ENCODE measurements at regions not wholly inside any gene's neighbourhood (a gene's known extent, or its start where the extent isn't known, plus 50 kb on each side); places are given as distances from the start of the nearest gene placed in this dataset.

GRCh38 chr9:38175423-38175822, 106.4 kb upstream of the SHB start:
- Histone ChIP-seq H3K4me2 (ENCODE audit: low read length) (no peak overlapping the region), H3K27ac (ENCODE audit: low read depth, low read length) (no peak overlapping the region), H3K9me2 (replicated peaks; ENCODE audit: control insufficient read depth, low read length) (no peaks in the 10 kb centered on the region), H3K4me1 (ENCODE audit: control insufficient read depth, low read length) (peaks cover 5% of the 10 kb centered on the region; the same call in 1 of the 2 replicates), H3K9me3 (ENCODE audit: control insufficient read depth, insufficient read depth, low read length) (peaks cover 3% of the 10 kb centered on the region; the same call in 1 of the 2 replicates), H3K27me3 (ENCODE audit: control insufficient read depth, low read length) (peaks cover 3% of the 10 kb centered on the region; the same call in 1 of the 2 replicates), H3F3A (ENCODE audit: control insufficient read depth, insufficient read depth) (no peaks in the 10 kb centered on the region), H4K20me1 (ENCODE audit: control insufficient read depth, insufficient read depth, low read depth, low read length) (no peaks in the 10 kb centered on the region), H3K36me3 (ENCODE audit: control insufficient read depth, low read length) (no peaks in the 10 kb centered on the region), H3K4me3 (ENCODE audit: low read length) (no peak overlapping the region), H3K79me2 (ENCODE audit: control insufficient read depth, low read length) (no peaks in the 10 kb centered on the region)
- TF ChIP-seq EZH2phosphoT487 (IDR thresholded peaks at IDR 0.05; ENCODE audit: borderline replicate concordance, low read length) (no peak), CTCF (IDR thresholded peaks at IDR 0.05; ENCODE audit: low read depth, low read length, poor library complexity, severe bottlenecking) (no peak)

DNA sequence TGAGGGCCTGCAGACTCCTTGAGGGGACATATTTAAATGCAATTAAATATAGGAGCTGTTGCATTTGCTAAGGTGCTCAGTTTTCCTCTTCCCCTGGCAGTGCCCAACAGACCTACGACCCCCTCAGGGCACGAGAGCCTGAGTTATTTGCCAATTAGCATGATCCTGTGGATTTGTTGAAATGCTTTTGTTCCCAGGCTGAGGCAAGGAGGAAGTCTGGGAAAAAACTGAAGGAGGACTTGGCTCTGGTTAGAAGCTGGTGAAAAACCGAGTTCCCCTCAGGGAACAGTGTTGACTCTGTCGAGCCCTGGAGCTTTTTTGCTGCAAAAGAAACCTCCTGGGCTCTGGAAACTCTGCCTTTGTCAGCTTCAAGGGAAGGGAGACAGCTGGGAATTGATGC, 103.6 kb upstream of the SHB start:
- Histone ChIP-seq H3K4me3 (ENCODE audit: low read length) (no peak overlapping the region), H3K4me2 (ENCODE audit: low read length) (no peak overlapping the region), H3K27ac (ENCODE audit: low read depth, low read length) (no peak overlapping the region), H3K4me1 (ENCODE audit: control insufficient read depth, low read length) (no peaks in the 10 kb centered on the region), H3F3A (ENCODE audit: control insufficient read depth, insufficient read depth) (no peaks in the 10 kb centered on the region), H3K27me3 (ENCODE audit: control insufficient read depth, low read length) (peaks cover 3% of the 10 kb centered on the region; the same call in 1 of the 2 replicates), H3K36me3 (ENCODE audit: control insufficient read depth, low read length) (no peaks in the 10 kb centered on the region), H3K79me2 (ENCODE audit: control insufficient read depth, low read length) (no peaks in the 10 kb centered on the region), H3K9me2 (replicated peaks; ENCODE audit: control insufficient read depth, low read length) (no peaks in the 10 kb centered on the region), H3K9me3 (ENCODE audit: control insufficient read depth, insufficient read depth, low read length) (peaks cover 3% of the 10 kb centered on the region; the same call in 1 of the 2 replicates), H4K20me1 (ENCODE audit: control insufficient read depth, insufficient read depth, low read depth, low read length) (no peaks in the 10 kb centered on the region)
- TF ChIP-seq CTCF (IDR thresholded peaks at IDR 0.05; ENCODE audit: low read depth, low read length, poor library complexity, severe bottlenecking): no peak
- no peak for TF ChIP-seq EZH2phosphoT487 (IDR thresholded peaks at IDR 0.05; ENCODE audit: borderline replicate concordance, low read length)

GRCh38 chr9:38171926-38172325, 102.9 kb upstream of the SHB start:
- Histone ChIP-seq H3K9me2 (replicated peaks; ENCODE audit: control insufficient read depth, low read length) (no peaks in the 10 kb centered on the region), H3K9me3 (ENCODE audit: control insufficient read depth, insufficient read depth, low read length) (peaks cover 3% of the 10 kb centered on the region; the same call in 1 of the 2 replicates), H3K79me2 (ENCODE audit: control insufficient read depth, low read length) (no peaks in the 10 kb centered on the region), H3K27ac (ENCODE audit: low read depth, low read length) (no peak overlapping the region), H3K36me3 (ENCODE audit: control insufficient read depth, low read length) (no peaks in the 10 kb centered on the region), H3K4me1 (ENCODE audit: control insufficient read depth, low read length) (no peaks in the 10 kb centered on the region), H4K20me1 (ENCODE audit: control insufficient read depth, insufficient read depth, low read depth, low read length) (no peaks in the 10 kb centered on the region), H3K4me2 (ENCODE audit: low read length) (no peak overlapping the region), H3K27me3 (ENCODE audit: control insufficient read depth, low read length) (peaks cover 3% of the 10 kb centered on the region; the same call in 1 of the 2 replicates), H3F3A (ENCODE audit: control insufficient read depth, insufficient read depth) (no peaks in the 10 kb centered on the region), H3K4me3 (ENCODE audit: low read length) (no peak overlapping the region)
- TF ChIP-seq EZH2phosphoT487 (IDR thresholded peaks at IDR 0.05; ENCODE audit: borderline replicate concordance, low read length): no peak
- TF ChIP-seq CTCF (IDR thresholded peaks at IDR 0.05; ENCODE audit: low read depth, low read length, poor library complexity, severe bottlenecking): no peak
